ENCODE measurements at regions not wholly inside any gene's neighbourhood (a gene's known extent, or its start where the extent isn't known, plus 50 kb on each side); places are given as distances from the start of the nearest gene placed in this dataset.
"Not testable (repeated sequence)": the region's sequence is repeated elsewhere in the genome, so short reads cannot be mapped to it uniquely, and the experiment has no call there.

GRCh38 chr3:152910211-152910610, 75.3 kb downstream of the P2RY1 start:
- no peak for TF ChIP-seq CTCF (conservative IDR thresholded peaks at IDR 0.05; ENCODE audit: low read depth, low read length)
- DNase-seq (ENCODE audit: low read depth): no peak

GRCh38 chr3:152910966-152911365, 76.0 kb downstream of the P2RY1 start:
- H3K4me3 ChIP-seq (ENCODE audit: low read length): no peak overlapping the region
- no peak for DNase-seq (ENCODE audit: low read depth)
- no peak for TF ChIP-seq CTCF (conservative IDR thresholded peaks at IDR 0.05; ENCODE audit: low read depth, low read length)

More at GRCh38 chr3:152910211-152910610, 75.3 kb downstream of the P2RY1 start:
- no peak overlapping the region for H3K4me3 ChIP-seq (ENCODE audit: low read length)

GRCh38 chr3:152914743-152915142, 79.8 kb downstream of the P2RY1 start:
- DNase-seq (ENCODE audit: low read depth); H3K4me3 ChIP-seq (ENCODE audit: low read length): not testable (repeated sequence)

GRCh38 chr3:152915695-152916094, 80.8 kb downstream of the P2RY1 start:
- DNase-seq (ENCODE audit: low read depth): no peak
- no peak for TF ChIP-seq CTCF (conservative IDR thresholded peaks at IDR 0.05; ENCODE audit: low read depth, low read length)

GRCh38 chr3:152916753-152917279, 81.9 kb downstream of the P2RY1 start:
- H3K4me3 ChIP-seq (ENCODE audit: low read length): no peak overlapping the region
- no peak for TF ChIP-seq CTCF (conservative IDR thresholded peaks at IDR 0.05; ENCODE audit: low read depth, low read length)
- no peak for DNase-seq (ENCODE audit: low read depth)

More at GRCh38 chr3:152915695-152916094, 80.8 kb downstream of the P2RY1 start:
- no peak overlapping the region for H3K4me3 ChIP-seq (ENCODE audit: low read length)

- no peak for DNase-seq (ENCODE audit: low read depth)
- no peak overlapping the region for H3K4me3 ChIP-seq (ENCODE audit: low read length)
- no peak for TF ChIP-seq CTCF (conservative IDR thresholded peaks at IDR 0.05; ENCODE audit: low read depth, low read length)
Observed at GRCh38 chr3:152921351-152921750, 86.4 kb downstream of the P2RY1 start.

- no peak for DNase-seq (ENCODE audit: low read depth)
- no peak for TF ChIP-seq CTCF (conservative IDR thresholded peaks at IDR 0.05; ENCODE audit: low read depth, low read length)
- no peak overlapping the region for H3K4me3 ChIP-seq (ENCODE audit: low read length)
Observed at GRCh38 chr3:152922554-152922953, 87.6 kb downstream of the P2RY1 start.

- no peak for TF ChIP-seq CTCF (conservative IDR thresholded peaks at IDR 0.05; ENCODE audit: low read depth, low read length)
- no peak for DNase-seq (ENCODE audit: low read depth)
Observed at GRCh38 chr3:152927131-152927530, 92.2 kb downstream of the P2RY1 start.

More at GRCh38 chr3:152927131-152927530, 92.2 kb downstream of the P2RY1 start:
- H3K4me3 ChIP-seq (ENCODE audit: low read length): no peak overlapping the region
